Neutrophil (primary cell): ENCODE measurements at regions not wholly inside any gene's neighbourhood (a gene's known extent, or its start where the extent isn't known, plus 50 kb on each side); places are given as distances from the start of the nearest gene placed in this dataset.
"Not testable (repeated sequence)": the region's sequence is repeated elsewhere in the genome, so short reads cannot be mapped to it uniquely, and the experiment has no call there.

Experiments used
- H3K27ac ChIP-seq: fragments of 200-600 bp; sonication (generic); 2 replicates; pipeline ENCODE4 v1.5.1; 2016; ENCODE audit warnings: mild to moderate bottlenecking, moderate library complexity
- H3K27me3 ChIP-seq: fragments of 200-600 bp; sonication (generic); 2 replicates; pipeline ENCODE4 v1.6.0; 2016; ENCODE audit warnings: mild to moderate bottlenecking
- H3K36me3 ChIP-seq: fragments of 200-600 bp; sonication (generic); 2 replicates; pipeline ENCODE4 v1.5.1; 2017
- H3K4me1 ChIP-seq, 2 experiments: fragments of 200-600 bp in 1 of 2; sonication (generic) in 1 of 2; 1 replicate in 1 of 2; 2 replicates in 1 of 2; pipeline versions ENCODE4 v1.5.1 to v1.6.1; 2013 to 2016; ENCODE audit warnings: low read depth in 1 of 2, low read length in 1 of 2, mild to moderate bottlenecking in 1 of 2, moderate library complexity in 1 of 2; ENCODE audit not compliant: control insufficient read depth in 1 of 2, insufficient read depth in 1 of 2
- H3K4me3 ChIP-seq, 2 experiments: fragments of 200-600 bp in 1 of 2; sonication (generic) in 1 of 2; 1 replicate in 1 of 2; 2 replicates in 1 of 2; pipeline ENCODE4 v1.5.1; 2013 to 2016; ENCODE audit warnings: low read depth in 1 of 2, low read length in 1 of 2, mild to moderate bottlenecking in 1 of 2, moderate library complexity in 1 of 2
- H3K9me3 ChIP-seq: fragments of 200-600 bp; sonication (generic); 2 replicates; pipeline ENCODE4 v1.5.1; 2016
- CTCF ChIP-seq: fragments of 200-600 bp; sonication (generic); IDR thresholded peaks from 2 replicates; pipeline ENCODE4 v1.5.1; 2016; ENCODE audit warnings: antibody characterized with exemption

DNA sequence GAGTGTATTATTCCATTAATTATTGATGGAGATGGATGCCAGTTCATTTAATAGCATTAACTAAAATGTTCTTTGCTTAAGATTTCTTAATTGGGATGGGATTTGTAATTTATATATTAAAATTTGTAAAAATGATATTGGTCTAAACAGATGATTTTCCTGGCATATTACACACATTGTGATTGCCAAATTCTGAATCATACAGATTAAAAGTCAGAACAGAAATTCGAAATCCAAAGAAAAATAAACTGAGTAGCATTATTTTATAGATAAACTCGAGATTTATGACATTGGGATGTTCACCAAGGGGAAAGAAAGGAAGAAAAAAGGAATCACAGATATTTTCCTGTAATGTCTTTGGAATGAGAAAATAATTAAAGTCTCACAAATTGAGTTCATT lies 481.1 kb downstream of the CCER1 start:
- no peak overlapping the region for H3K27ac ChIP-seq
- no peaks in the 10 kb centered on the region for H3K4me1 ChIP-seq
- no peak for TF ChIP-seq CTCF
- H3K9me3 ChIP-seq, result no peaks in the 10 kb centered on the region
- H3K27me3 ChIP-seq, result no peaks in the 10 kb centered on the region
- no peaks in the 10 kb centered on the region for H3K36me3 ChIP-seq
- H3K4me3 ChIP-seq, result no peak overlapping the region

- Histone ChIP-seq H3K27ac (no peak overlapping the region), H3K4me3 (no peak overlapping the region), H3K36me3 (no peaks in the 10 kb centered on the region), H3K27me3 (no peaks in the 10 kb centered on the region), H3K9me3 (no peaks in the 10 kb centered on the region), H3K4me1 (no peaks in the 10 kb centered on the region)
- no peak for TF ChIP-seq CTCF
These were observed 494.3 kb downstream of the CCER1 start for GRCh38 chr12:90460681-90461080.

DNA sequence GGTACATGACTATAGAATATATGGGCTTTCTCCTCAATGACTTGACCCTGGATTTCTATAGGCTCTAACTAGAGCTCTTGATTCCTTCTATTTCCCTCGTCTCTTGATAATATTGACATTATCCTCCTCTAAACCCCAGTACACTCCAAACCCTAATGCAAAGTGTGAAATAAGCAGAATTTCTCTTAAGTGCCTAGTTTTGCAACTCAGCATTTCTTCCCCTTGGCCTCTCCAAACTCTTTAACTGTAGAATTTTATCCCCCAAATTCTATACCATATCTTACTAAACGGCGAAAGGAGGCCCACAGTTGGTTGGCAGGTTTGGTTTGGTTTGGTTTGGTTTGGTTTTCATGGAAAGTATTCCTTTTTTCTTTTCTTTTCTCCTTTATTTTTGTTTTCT lies 498.7 kb downstream of the CCER1 start:
- no peaks in the 10 kb centered on the region for H3K36me3 ChIP-seq
- H3K27ac ChIP-seq, result no peak overlapping the region
- TF ChIP-seq CTCF, result no peak
- H3K9me3 ChIP-seq, result no peaks in the 10 kb centered on the region
- H3K27me3 ChIP-seq, result no peaks in the 10 kb centered on the region
- no peak overlapping the region for H3K4me3 ChIP-seq
- no peaks in the 10 kb centered on the region for H3K4me1 ChIP-seq

- Histone ChIP-seq H3K4me1 (no peaks in the 10 kb centered on the region), H3K4me3 (no peak overlapping the region), H3K27ac (no peak overlapping the region), H3K36me3 (no peaks in the 10 kb centered on the region), H3K9me3 (no peaks in the 10 kb centered on the region), H3K27me3 (no peaks in the 10 kb centered on the region)
- TF ChIP-seq CTCF, result no peak
These were observed 499.2 kb downstream of the CCER1 start for GRCh38 chr12:90455756-90456155.

DNA sequence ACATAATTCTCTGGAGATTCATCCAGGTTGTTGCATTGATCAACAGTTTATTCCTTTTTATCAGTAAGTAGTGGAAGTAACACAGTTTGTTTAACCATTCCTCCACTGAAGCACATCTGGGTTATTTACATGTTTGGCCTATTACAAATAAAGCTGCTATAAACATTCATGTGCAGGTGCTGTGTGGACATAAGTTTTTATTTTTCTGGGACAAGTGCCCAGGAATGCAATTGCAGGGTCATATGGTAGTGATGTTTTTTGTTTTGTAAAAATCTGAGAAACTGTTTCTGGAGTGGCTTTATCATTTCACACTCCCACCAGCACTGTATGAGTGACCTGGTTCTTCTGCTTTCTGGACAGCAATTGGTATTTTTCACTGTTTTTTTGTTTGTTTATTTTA lies 505.4 kb downstream of the CCER1 start:
- Histone ChIP-seq H3K27me3 (no peaks in the 10 kb centered on the region), H3K4me1 (no peaks in the 10 kb centered on the region), H3K27ac (no peak overlapping the region), H3K9me3 (no peaks in the 10 kb centered on the region), H3K36me3 (no peaks in the 10 kb centered on the region), H3K4me3 (no peak overlapping the region)
- TF ChIP-seq CTCF, result no peak

GRCh38 chr12:90443466-90443865 lies 511.5 kb downstream of the CCER1 start:
- not testable (repeated sequence) for H3K9me3 ChIP-seq, H3K27me3 ChIP-seq

More at GRCh38 chr12:90443466-90443865, 511.5 kb downstream of the CCER1 start:
- H3K4me3 ChIP-seq, H3K36me3 ChIP-seq, H3K27ac ChIP-seq, H3K4me1 ChIP-seq: not testable (repeated sequence)
